Cardiac septum (tissue), 1 donor: ENCODE measurements at regions not wholly inside any gene's neighbourhood (a gene's known extent, or its start where the extent isn't known, plus 50 kb on each side); places are given as distances from the start of the nearest gene placed in this dataset.
"Not testable (repeated sequence)": the region's sequence is repeated elsewhere in the genome, so short reads cannot be mapped to it uniquely, and the experiment has no call there.

Experiments used
- DNase-seq: peaks from one replicate; pipeline ENCODE4 v3.0.0-alpha.2; 2020; ENCODE audit warnings: low spot score
- intact Hi-C: fragments of 100-400 bp; cut with DNase I; formaldehyde crosslinking; loops from one replicate; pipeline ENCODE4 v1.14.0; 2022
- donor health status: DM: no; HTN: no; CAD: no.

DNA sequence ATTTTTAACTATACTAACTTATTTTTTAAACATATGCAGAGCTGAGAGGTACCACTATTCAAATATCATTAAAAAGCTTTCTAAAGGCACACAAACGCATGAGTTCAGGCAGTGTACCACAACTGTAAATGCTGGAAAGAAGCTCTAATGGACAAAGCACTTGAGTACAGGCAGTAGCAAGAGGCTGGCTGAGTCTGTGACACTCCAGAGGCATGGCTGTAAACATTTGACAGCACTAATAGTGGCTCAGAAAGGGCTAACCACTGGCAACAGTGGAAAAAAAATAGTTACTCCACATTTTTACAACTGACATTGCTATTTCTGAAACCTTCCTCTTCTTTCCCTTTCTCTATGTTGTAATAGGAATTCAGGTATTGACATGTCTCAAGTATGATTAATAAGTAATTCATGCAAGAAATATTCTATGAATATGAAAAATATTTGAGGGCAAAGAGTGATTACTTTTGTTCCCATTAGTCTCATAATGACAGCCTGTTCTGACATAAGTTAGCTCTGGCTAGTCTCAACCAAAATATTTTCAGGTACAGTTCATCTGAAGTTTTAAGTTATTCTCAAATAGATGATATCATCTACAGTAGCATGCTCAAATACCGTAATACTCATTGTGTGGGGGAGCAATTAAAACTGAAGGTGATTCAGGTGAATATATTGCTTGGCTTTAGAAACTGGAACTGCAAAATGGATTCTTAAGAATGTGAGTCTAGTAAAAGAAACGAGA, 324.0 kb upstream of the POT1 start:
- no peak for DNase-seq
- intact Hi-C loops: no loop called here

DNA sequence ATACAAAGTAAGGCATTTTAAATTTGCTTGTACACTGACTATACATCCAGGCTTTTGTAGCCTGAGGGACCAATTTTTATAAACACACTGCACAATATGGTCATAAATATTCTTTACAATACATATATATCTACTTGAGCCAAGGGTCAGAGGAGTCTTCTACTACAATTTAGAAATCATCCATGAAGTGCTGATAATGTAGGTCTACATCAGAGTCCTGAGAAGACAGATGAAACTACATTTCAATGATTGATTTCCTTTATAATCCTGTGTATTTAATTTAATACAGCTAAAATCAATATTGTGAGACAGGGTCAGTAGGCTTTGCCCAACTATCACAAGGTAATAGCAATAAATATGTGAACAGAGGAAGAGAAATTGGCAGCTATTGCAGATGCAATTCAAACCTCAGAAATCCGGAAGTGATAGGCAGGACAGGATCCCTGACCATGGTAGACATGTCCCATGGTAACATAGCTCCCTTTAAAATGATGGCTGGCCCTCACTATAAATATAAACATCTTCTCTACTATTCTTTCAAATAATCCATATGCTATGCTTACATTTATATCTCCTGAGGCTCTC, 318.0 kb upstream of the POT1 start:
- intact Hi-C loops: no loop called here
- DNase-seq: no peak

GRCh38 chr7:125246706-125247105, 317.1 kb upstream of the POT1 start:
- no peak for DNase-seq
- intact Hi-C loops: no loop called here

DNA sequence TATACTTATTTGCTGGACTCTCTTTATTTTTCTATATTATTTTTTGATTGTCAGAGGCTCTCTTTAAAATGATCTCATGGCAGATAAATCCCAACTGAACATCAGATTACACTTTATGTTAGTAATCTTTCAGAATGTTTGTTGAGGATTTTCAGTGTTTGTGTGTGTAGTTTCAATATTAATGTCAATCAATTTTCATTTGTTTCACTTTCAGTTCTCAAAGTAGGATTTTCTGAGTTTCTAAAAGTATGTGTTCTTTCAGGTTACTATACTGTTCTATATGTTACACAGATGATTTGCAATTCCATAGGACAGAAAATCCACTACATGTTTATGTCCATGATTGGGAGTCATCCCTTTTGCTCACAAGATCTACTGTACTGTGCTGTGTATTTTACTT, 311.9 kb upstream of the POT1 start:
- no peak for DNase-seq
- intact Hi-C loops: no loop called here

GRCh38 chr7:125222596-125222995, 293.0 kb upstream of the POT1 start:
- intact Hi-C loops: no loop called here

DNA sequence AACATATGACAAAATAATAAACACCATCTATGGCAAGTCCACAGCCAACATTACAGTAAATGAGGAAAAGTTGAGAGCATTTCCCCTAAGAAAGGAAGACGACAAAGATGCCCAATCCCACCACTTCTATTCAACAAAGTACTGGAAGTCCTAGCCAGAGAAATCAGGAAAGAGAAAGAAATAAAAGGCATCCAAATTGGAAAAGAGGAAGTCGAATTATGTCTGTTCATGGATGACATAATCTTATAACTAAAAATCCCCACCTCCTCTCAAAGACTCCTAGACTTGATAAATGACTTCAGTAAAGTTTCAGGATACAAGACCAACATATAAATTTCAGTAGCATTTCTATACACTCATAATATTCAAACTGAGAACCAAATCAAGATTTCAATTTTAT, 288.5 kb upstream of the POT1 start:
- no peak for DNase-seq
- intact Hi-C loops: no loop called here

More at GRCh38 chr7:125222596-125222995, 293.0 kb upstream of the POT1 start:
- DNase-seq: no peak

DNA sequence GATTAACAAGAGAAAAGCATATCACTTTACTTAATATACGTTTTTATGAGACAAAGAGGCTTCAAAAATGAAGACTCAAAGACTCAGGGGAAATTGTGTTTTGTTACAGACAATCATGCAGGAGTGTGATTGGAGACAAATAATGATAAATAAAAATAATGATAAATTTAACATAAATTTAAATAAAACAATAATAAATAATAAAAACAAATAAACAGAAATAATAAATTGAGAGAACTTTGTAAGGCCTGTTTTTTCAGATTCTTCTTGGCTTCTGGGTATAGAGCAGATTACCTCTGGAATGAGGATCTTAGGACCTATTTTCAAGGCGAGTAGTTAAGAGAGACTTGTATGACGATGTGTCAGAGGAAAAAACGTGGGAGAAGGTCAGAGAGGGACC, 271.4 kb upstream of the POT1 start:
- intact Hi-C loops: no loop called here
- DNase-seq: no peak

- intact Hi-C loops: no loop called here
- no peak for DNase-seq
Observed at GRCh38 chr7:125197731-125198393, 268.2 kb upstream of the POT1 start.

GRCh38 chr7:125195156-125195555, 265.5 kb upstream of the POT1 start:
- DNase-seq: no peak
- intact Hi-C loops: no loop called here

GRCh38 chr7:125193263-125193662, 263.6 kb upstream of the POT1 start:
- intact Hi-C loops: no loop called here
- DNase-seq: no peak

DNA sequence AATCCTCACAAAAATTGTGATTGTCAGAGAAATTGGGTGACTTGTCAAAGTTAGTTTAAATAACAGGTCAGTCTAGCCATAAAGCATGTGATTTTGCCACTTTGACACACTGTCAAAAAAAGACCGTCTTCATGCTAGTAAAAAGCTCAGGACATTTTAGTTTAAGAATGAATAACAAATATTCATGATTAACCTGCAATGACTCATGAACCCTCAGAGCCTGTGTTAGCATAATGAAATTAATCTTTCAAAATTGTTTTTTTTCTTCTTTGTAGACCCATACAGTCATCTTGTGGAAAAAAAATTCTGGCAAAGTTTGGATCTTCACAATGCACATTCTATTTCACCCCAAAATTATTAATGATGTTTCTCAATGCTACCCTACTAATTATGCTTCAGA, 255.2 kb upstream of the POT1 start:
- no peak for DNase-seq
- intact Hi-C loops: no loop called here

- DNase-seq, intact Hi-C loops: not testable (repeated sequence)
Observed at GRCh38 chr7:125181569-125182267, 252.1 kb upstream of the POT1 start.

GRCh38 chr7:125173571-125173970, 243.9 kb upstream of the POT1 start:
- DNase-seq: no peak
- intact Hi-C loops: no loop called here

DNA sequence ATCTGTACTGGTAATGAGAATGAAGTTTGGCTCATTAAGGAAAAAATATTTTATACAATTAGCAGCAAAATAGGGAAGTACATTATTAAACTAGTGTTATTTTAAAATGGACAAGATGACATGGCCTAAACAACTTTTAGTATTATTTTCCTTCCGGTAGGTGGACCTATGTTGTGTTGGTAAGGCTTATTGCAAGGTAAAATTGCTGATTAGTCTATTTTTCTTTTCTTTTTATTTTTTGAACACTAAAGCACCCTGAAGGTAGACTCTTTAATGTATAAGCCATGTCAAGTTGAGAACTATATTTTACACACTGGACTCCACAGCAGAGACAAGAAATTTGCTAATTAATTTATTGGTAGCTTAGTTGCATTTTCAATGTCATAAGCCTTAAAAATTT, 239.5 kb upstream of the POT1 start:
- intact Hi-C loops: no loop called here
- DNase-seq: no peak

DNA sequence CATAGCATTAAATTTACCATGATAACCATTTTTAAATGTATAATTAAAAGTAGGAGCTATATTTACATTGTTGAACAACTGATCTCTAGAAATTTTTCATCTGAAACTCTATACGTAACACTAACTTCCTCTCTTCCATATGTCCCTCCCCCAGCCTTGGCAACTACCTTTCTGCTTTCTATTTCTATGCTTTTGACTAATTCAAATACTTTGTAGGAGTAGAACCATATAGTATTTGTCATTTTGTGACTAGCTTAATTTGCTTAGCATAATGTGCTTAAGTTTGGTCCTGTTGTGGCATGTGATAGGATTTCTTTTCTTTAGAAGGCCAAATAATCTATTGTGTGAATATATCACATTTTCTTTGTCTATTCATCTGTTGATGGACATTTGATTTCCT, 225.3 kb upstream of the POT1 start:
- DNase-seq: no peak
- intact Hi-C loops: no loop called here

DNA sequence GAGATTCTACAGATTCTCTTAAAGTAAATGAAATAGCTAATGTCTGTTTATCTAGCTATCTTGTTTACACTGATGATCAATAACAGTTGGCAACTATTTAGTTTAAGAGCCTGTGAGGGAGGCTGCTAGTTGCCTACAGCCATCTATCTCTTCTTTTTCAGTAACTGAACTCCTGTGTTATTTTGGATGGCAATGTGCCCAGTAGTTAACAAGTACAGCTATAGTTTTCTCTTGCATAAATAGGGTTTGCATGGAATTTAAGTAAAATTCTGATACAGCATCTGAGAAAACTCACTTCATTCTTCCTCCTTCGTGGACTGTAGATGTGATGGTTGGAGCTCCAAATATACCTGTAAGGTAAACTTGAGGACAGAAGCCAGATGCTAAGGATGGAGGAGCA, 219.5 kb upstream of the POT1 start:
- DNase-seq: no peak
- intact Hi-C loops: no loop called here

DNA sequence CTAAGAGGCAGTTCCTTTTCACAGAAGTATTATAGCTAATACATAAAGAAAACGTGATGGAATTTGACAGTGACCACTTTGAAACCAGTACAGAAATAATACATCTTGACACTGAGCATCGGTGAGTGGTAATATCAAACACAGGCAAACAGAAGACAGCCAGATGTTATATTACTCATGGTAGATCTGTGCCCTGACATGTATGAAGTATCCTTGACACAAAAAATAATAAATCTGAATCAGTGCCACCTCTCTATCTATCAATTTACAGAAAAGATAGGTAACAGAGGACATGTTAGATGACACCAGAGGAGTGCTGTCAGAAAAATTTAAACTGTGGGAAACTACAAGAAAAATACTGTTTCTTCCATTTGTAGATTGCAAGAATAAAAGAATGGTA, 217.4 kb upstream of the POT1 start:
- no peak for DNase-seq
- intact Hi-C loops: no loop called here

GRCh38 chr7:125136755-125137532, 207.3 kb upstream of the POT1 start:
- DNase-seq: no peak
- intact Hi-C loops: no loop called here

DNA sequence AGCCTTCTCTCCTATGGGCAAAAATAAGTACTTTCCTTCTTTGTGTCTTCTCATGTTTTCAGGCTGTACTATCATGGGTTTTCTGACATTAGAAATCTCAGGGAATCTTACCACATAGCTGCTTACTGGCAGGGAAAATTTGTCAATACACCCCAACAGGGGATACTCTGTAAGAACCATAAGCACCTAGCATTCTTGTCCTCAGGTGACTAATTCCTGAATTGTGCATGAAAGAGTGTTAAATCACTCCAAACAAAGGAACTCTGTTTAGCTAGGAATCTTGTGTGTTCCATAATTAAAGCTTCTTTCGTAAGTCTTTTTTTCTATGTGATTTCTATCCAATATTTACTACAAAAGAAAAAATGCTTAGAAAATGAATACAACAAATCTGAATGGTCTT, 206.7 kb upstream of the POT1 start:
- DNase-seq: no peak
- intact Hi-C loops: no loop called here

DNA sequence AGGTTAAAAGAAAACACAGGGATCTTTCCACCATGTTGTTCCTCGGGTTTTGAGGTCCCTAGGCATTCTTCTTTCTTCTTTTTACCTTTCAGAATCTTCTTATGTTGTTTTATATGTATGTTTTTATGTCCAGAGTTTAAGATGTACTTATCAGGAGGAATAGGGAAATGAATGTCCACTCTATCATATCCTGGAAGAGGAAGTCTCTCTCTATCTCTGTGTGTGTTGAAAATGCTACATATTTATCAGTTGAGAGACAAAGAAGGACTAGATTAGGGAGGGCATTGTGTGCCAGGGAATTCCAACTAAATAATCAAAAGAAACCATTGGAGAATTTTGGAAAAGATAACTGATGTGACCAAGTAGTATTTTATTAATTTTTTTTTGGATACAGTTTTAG, 200.5 kb upstream of the POT1 start:
- DNase-seq: no peak

More for the DNA sequence above, 200.5 kb upstream of the POT1 start:
- intact Hi-C loops: no loop called here
